ENCODE measurements at regions not wholly inside any gene's neighbourhood (a gene's known extent, or its start where the extent isn't known, plus 50 kb on each side); places are given as distances from the start of the nearest gene placed in this dataset.
"Not testable (repeated sequence)": the region's sequence is repeated elsewhere in the genome, so short reads cannot be mapped to it uniquely, and the experiment has no call there.

DNA sequence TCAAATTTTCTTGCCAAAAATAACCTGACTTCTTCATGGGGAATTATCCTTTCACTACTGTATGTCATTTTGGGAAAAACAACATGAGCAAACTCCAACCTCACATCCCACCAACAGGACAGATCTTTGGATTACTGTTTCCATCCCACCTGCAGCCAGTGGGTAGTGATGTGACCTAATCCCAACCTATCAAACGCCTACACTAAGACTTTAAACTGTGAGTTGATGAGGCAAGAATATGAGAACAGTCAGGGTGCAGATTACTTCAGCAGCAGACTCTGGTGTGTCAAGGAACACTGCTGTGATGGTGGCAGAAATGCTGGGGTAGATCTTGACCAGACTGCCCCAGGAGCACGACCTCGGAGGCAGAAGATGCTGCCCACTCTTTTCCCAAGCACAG is 293.2 kb downstream of the DUSP6 start:
- Histone ChIP-seq H3K36me3 (ENCODE audit: insufficient read depth, low read length) (no peaks in the 10 kb centered on the region), H3K9me3 (ENCODE audit: control insufficient read depth in 1 of 2, low read length in 2 of 2) (no peaks in the 10 kb centered on the region), H3K4me1 (ENCODE audit: insufficient read depth, low read length) (no peaks in the 10 kb centered on the region), H3K4me3 (ENCODE audit: low read length in 2 of 2) (no peak overlapping the region), H3K27ac (ENCODE audit: low read depth, low read length) (no peak overlapping the region), H3K27me3 (ENCODE audit: insufficient read depth, low read length) (no peaks in the 10 kb centered on the region)
- Mint-ChIP-seq H3K9me3 (no peaks in the 10 kb centered on the region), H3K4me1 (no peaks in the 10 kb centered on the region), H3K36me3 (no peaks in the 10 kb centered on the region), H3K4me3 (no peak overlapping the region), H3K27ac (no peak overlapping the region), H3K27me3 (peaks cover 0 to 2% of the 10 kb centered on the region in 2 donors)
- DNase-seq: no peak
- ChIA-PET POLR2A (ENCODE audit: partially characterized antibody) (no interaction called here), CTCF (ENCODE audit: partially characterized antibody) (interaction anchor here (1.2 kb wide), 1 partner anchor 69 kb away, joined by 3 read pairs; no protein-coding TSS in a partner anchor)
- intact Hi-C loops (cut with micrococcal nuclease): no loop called here

DNA sequence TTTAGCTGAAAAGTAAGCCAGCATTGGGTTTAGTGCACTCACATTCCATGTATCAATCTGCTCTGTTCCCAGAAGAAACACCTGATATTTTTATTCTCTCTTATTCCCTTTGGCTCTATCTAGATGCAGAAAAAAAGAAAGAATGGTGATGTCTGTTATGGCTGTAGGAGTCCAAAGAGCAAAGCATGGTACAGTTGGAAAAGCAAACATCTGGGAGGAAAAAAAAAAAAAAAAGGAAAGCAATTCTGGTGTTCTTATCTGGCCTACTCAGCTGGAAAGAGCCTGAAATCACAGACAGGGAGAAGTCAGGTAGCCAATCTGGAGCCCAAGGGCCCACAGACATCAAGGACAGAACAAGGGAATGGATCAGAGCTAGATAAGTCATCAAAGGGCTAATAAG is 293.9 kb downstream of the DUSP6 start:
- ChIA-PET POLR2A (ENCODE audit: partially characterized antibody) (no interaction called here), CTCF (ENCODE audit: partially characterized antibody) (no interaction called here)
- no peaks in the 10 kb centered on the region for H3K4me1 ChIP-seq (ENCODE audit: insufficient read depth, low read length)
- intact Hi-C loops (cut with micrococcal nuclease): no loop called here
- Mint-ChIP-seq H3K4me3 (no peak overlapping the region), H3K27ac (peak overlapping the region in 1 of 7 donors; percentile 69), H3K4me1 (no peaks in the 10 kb centered on the region), H3K9me3 (peaks cover 0 to 5% (median 3%) of the 10 kb centered on the region in 8 donors), H3K27me3 (peaks cover 0 to 2% of the 10 kb centered on the region in 2 donors), H3K36me3 (peaks cover 2 to 3% of the 10 kb centered on the region in 2 donors)
- H3K4me3 ChIP-seq (ENCODE audit: low read length in 2 of 2): no peak overlapping the region
- no peaks in the 10 kb centered on the region for H3K9me3 ChIP-seq (ENCODE audit: control insufficient read depth in 1 of 2, low read length in 2 of 2)
- H3K27me3 ChIP-seq (ENCODE audit: insufficient read depth, low read length): no peaks in the 10 kb centered on the region
- no peak for DNase-seq
- H3K27ac ChIP-seq (ENCODE audit: low read depth, low read length): no peak overlapping the region
- no peaks in the 10 kb centered on the region for H3K36me3 ChIP-seq (ENCODE audit: insufficient read depth, low read length)

DNA sequence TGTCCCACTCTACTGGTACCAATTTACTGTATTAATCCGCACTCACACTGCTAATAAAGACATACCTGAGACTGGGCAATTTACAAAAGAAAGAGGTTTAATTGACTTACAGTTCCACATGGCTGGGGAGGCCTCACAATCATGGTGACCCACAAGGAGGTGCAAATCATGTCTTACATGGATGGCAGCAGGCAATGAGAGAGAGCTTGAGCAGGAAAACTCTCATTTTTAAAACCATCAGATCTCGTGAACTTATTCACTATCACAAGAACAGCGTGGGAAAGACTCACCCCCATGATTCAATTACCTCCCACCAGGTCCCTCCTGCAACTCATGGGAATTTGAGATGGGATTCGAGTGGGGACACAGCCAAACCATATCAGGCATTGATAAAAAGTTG is 298.5 kb downstream of the DUSP6 start:
- H3K36me3 ChIP-seq (ENCODE audit: insufficient read depth, low read length); H3K27me3 Mint-ChIP-seq; H3K4me3 Mint-ChIP-seq; intact Hi-C loops (cut with micrococcal nuclease); H3K27ac Mint-ChIP-seq; H3K9me3 Mint-ChIP-seq; H3K36me3 Mint-ChIP-seq; H3K27ac ChIP-seq (ENCODE audit: low read depth, low read length); POLR2A ChIA-PET (ENCODE audit: partially characterized antibody); H3K4me3 ChIP-seq (ENCODE audit: low read length in 2 of 2); H3K9me3 ChIP-seq (ENCODE audit: control insufficient read depth in 1 of 2, low read length in 2 of 2); H3K4me1 Mint-ChIP-seq; H3K27me3 ChIP-seq (ENCODE audit: insufficient read depth, low read length); H3K4me1 ChIP-seq (ENCODE audit: insufficient read depth, low read length); DNase-seq: not testable (repeated sequence)
- CTCF ChIA-PET (ENCODE audit: partially characterized antibody): interaction anchor here (1.0 to 1.7 kb wide), 4 partner anchors 23 to 408 kb away, joined by 3 to 8 read pairs (median 3); no protein-coding TSS in a partner anchor

DNA sequence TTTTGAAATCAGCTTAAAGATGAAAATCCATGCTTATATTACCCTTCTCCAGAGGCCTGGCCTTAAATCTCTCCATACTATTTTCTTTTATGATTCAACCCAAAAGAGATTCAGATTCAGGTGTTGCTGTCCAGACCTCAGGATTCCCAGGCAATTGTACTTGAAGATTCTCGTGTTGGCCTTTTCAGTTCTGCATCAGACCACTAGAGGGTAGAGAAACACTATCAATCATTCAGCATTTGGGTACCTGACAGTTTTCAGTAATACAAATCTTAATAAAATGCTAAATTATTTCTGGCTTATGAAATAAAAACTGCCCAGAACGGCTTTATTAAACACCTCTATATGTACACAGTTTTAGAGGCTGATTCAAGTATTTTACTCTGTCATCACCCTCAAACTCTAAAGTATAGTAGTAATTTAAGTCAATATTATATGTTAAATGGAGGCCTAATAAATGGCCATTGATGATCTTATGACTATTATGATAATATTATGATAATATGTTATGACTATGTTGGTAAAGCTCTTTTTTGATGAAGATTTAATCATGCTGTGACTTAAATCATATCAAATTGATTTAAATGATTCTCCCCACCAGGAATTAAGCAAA is 301.1 kb downstream of the DUSP6 start:
- no peak overlapping the region for H3K27ac ChIP-seq (ENCODE audit: low read depth, low read length)
- ChIA-PET POLR2A (ENCODE audit: partially characterized antibody) (no interaction called here), CTCF (ENCODE audit: partially characterized antibody) (interaction anchor here (0.8 to 3.7 kb wide), 11 partner anchors 10 to 477 kb away, joined by 3 to 44 read pairs (median 4); no protein-coding TSS in a partner anchor)
- Mint-ChIP-seq H3K9me3 (peaks cover 0 to 10% (median 3%) of the 10 kb centered on the region in 8 donors), H3K27ac (no peak overlapping the region), H3K4me1 (peaks cover 0 to 3% (median 1%) of the 10 kb centered on the region in 4 donors), H3K4me3 (no peak overlapping the region), H3K36me3 (peaks cover 2 to 3% of the 10 kb centered on the region in 2 donors), H3K27me3 (peaks cover 0 to 1% of the 10 kb centered on the region in 2 donors)
- H3K4me1 ChIP-seq (ENCODE audit: insufficient read depth, low read length): no peaks in the 10 kb centered on the region
- DNase-seq: peak; percentile 35 to 60 (median 51)
- no peak overlapping the region for H3K4me3 ChIP-seq (ENCODE audit: low read length in 2 of 2)
- H3K36me3 ChIP-seq (ENCODE audit: insufficient read depth, low read length): no peaks in the 10 kb centered on the region
- intact Hi-C loops (cut with micrococcal nuclease): loop anchor here (1.0 to 2.0 kb wide), 6 partner anchors 32 to 478 kb away; partner anchors contain the start of genes DUSP6 and GALNT4
- no peaks in the 10 kb centered on the region for H3K27me3 ChIP-seq (ENCODE audit: insufficient read depth, low read length)
- H3K9me3 ChIP-seq (ENCODE audit: control insufficient read depth in 1 of 2, low read length in 2 of 2): no peaks in the 10 kb centered on the region

DNA sequence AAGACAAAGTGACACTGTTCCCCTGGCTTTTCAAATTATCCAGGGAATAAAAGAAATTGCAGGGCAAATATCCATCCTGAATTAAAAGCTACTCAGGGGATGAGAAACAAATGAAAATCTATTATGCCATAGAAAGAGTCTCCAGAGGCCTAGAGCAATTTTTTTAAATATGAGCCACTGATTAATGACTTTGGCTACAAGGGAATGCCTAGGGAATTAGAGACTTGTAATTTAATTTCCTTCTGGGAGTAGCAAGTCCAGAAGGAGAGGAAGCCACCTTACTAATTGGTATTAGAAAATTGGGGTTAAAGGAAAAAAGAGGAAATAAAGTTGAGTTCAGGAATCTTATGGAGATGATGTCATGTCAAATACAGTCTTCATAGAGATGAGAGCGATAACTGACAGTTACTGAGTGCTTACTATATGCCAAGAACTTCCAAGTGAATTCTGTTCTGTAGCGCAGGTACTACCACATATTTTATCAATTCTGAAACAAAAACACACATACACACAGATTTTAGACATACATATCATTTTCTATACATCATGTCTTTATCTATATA is 304.4 kb downstream of the DUSP6 start:
- CTCF ChIA-PET (ENCODE audit: partially characterized antibody): interaction anchor here (2.6 kb wide), 1 partner anchor 29 kb away, joined by 9 read pairs; no protein-coding TSS in a partner anchor
- no peaks in the 10 kb centered on the region for H3K27me3 ChIP-seq (ENCODE audit: insufficient read depth, low read length)
- no peaks in the 10 kb centered on the region for H3K9me3 ChIP-seq (ENCODE audit: control insufficient read depth in 1 of 2, low read length in 2 of 2)
- no peak overlapping the region for H3K27ac ChIP-seq (ENCODE audit: low read depth, low read length)
- Mint-ChIP-seq H3K27me3 (peaks cover 0 to 3% of the 10 kb centered on the region in 2 donors), H3K4me1 (peaks cover 0 to 3% (median 1%) of the 10 kb centered on the region in 4 donors), H3K27ac (no peak overlapping the region), H3K9me3 (peaks cover 0 to under 1% (median 0%) of the 10 kb centered on the region in 8 donors), H3K4me3 (no peak overlapping the region), H3K36me3 (no peaks in the 10 kb centered on the region)
- intact Hi-C loops (cut with micrococcal nuclease): no loop called here
- no peaks in the 10 kb centered on the region for H3K4me1 ChIP-seq (ENCODE audit: insufficient read depth, low read length)
- no peak for DNase-seq
- no peaks in the 10 kb centered on the region for H3K36me3 ChIP-seq (ENCODE audit: insufficient read depth, low read length)
- H3K4me3 ChIP-seq (ENCODE audit: low read length in 2 of 2): no peak overlapping the region
- POLR2A ChIA-PET (ENCODE audit: partially characterized antibody): no interaction called here

DNA sequence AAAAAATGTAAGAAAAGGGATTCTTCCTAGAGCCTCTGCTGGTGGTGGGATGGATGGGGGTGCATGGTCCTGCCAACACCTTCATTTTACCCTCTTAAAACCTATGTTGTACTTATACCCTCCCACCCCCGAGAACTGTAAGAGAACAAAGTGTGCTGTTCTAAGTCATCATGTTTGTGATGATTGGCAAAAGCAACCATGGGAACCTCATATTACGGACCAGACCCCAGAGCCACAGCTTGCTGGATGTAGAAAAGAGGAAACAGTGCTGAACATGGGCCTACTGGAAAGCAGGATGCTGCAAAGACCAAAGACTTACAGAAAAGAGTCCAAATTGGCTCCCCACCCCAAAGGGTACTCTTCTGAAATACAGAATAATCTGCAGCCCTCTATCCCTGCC is 311.2 kb downstream of the DUSP6 start:
- Mint-ChIP-seq H3K27me3 (peaks cover 0 to 2% of the 10 kb centered on the region in 2 donors), H3K9me3 (no peaks in the 10 kb centered on the region), H3K4me1 (peaks cover 26 to 37% (median 26%) of the 10 kb centered on the region in 4 donors), H3K4me3 (peak overlapping the region in 1 of 8 donors; percentile 21), H3K27ac (peak overlapping the region in 4 of 7 donors; percentile 19 to 91 (median 70)), H3K36me3 (no peaks in the 10 kb centered on the region)
- Histone ChIP-seq H3K4me3 (ENCODE audit: low read length in 2 of 2) (no peak overlapping the region), H3K36me3 (ENCODE audit: insufficient read depth, low read length) (no peaks in the 10 kb centered on the region), H3K27ac (ENCODE audit: low read depth, low read length) (no peak overlapping the region), H3K4me1 (ENCODE audit: insufficient read depth, low read length) (peaks cover 28% of the 10 kb centered on the region), H3K9me3 (ENCODE audit: control insufficient read depth in 1 of 2, low read length in 2 of 2) (no peaks in the 10 kb centered on the region), H3K27me3 (ENCODE audit: insufficient read depth, low read length) (no peaks in the 10 kb centered on the region)
- no peak for DNase-seq
- ChIA-PET POLR2A (ENCODE audit: partially characterized antibody) (no interaction called here), CTCF (ENCODE audit: partially characterized antibody) (interaction anchor here (1.0 to 2.2 kb wide), 5 partner anchors 10 to 487 kb away, joined by 3 to 10 read pairs (median 5); no protein-coding TSS in a partner anchor)
- intact Hi-C loops (cut with micrococcal nuclease): no loop called here

DNA sequence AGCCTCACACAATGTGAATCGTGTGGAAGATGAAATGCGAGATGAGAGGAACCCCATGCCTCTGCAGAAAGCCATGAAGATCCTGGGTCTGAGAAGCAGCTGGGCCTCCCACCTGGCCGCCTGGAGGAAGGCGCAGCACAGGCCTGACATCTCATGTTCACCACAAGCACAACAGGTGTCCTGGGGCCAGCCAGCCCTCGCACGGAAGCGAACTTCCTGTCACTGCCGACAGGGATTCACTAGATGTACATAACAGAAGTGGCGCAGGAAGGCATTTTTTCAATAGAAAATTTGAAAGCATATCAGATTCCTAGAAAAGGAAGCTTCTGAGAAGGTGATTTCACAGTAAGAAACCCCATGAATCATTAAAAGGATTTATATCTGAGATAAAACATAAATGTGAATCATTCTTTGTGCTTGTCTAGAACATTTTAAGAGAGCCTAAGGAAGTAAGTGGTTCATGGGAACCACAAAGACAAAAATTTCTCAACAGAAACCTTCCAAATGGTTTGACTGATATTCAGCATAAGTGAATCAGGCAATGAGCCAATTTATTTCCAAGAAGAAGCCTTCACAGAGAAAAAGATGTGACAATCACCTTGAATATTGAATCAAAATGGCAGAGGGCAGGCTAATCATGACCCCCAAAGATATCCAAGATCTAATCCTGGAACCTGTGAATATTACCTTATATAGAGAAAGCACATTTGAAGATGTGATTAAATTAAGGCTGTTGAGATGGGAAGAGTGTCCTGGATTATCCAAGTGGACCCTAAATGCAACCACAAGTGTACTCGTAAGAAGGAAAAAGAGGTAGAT is 311.9 kb downstream of the DUSP6 start:
- peaks cover 0 to 2% of the 10 kb centered on the region in 2 donors for H3K27me3 Mint-ChIP-seq
- Histone ChIP-seq H3K27me3 (ENCODE audit: insufficient read depth, low read length) (no peaks in the 10 kb centered on the region), H3K27ac (ENCODE audit: low read depth, low read length) (peak overlapping the region; percentile 6), H3K9me3 (ENCODE audit: control insufficient read depth in 1 of 2, low read length in 2 of 2) (no peaks in the 10 kb centered on the region), H3K4me3 (ENCODE audit: low read length in 2 of 2) (no peak overlapping the region), H3K36me3 (ENCODE audit: insufficient read depth, low read length) (no peaks in the 10 kb centered on the region), H3K4me1 (ENCODE audit: insufficient read depth, low read length) (peaks cover 28% of the 10 kb centered on the region)
- intact Hi-C loops (cut with micrococcal nuclease): loop anchor here (1.0 kb wide), 1 partner anchor 21 kb away; no protein-coding TSS in a partner anchor
- H3K4me1 Mint-ChIP-seq: peaks cover 26 to 37% (median 26%) of the 10 kb centered on the region in 4 donors
- no peaks in the 10 kb centered on the region for H3K9me3 Mint-ChIP-seq
- ChIA-PET CTCF (ENCODE audit: partially characterized antibody) (interaction anchor here (0.8 to 6.4 kb wide), 3 partner anchors 21 to 431 kb away, joined by 3 to 40 read pairs (median 4); no protein-coding TSS in a partner anchor), POLR2A (ENCODE audit: partially characterized antibody) (interaction anchor here (0.6 to 1.8 kb wide), 4 partner anchors 313 to 486 kb away, joined by 3 to 5 read pairs (median 4); no protein-coding TSS in a partner anchor)
- DNase-seq: peak; percentile 42 to 68 (median 53)
- peak overlapping the region; percentile 47 to 91 (median 80) for H3K27ac Mint-ChIP-seq
- H3K36me3 Mint-ChIP-seq: no peaks in the 10 kb centered on the region
- peak overlapping the region; percentile 9 to 83 (median 62) for H3K4me3 Mint-ChIP-seq

All from CD4-positive, alpha-beta memory T cell (primary cell).